Natural killer cell (primary cell): ENCODE measurements at regions not wholly inside any gene's neighbourhood (a gene's known extent, or its start where the extent isn't known, plus 50 kb on each side); places are given as distances from the start of the nearest gene placed in this dataset.

Experiments used
- ATAC-seq, 3 donors: fragments of 150-1000 bp in 2 of 3; fragments of 200-7000 bp in 1 of 3; cut with Tn5 transposase; 1 replicate in 1 of 3; 2 replicates in 2 of 3; pipeline ENCODE4 v1.10.0; 2021; ENCODE audit warnings: mild to moderate bottlenecking in 2 of 3, moderate library complexity in 2 of 3
- DNase-seq, 2 donors: peaks; one replicate each; pipeline versions ENCODE4 v3.0.0 to v3.0.0-alpha.2; 2013 to 2021; ENCODE audit warnings: mixed read lengths in 1 of 2
- H3K27ac ChIP-seq: one replicate; pipeline ENCODE4 v1.5.1; 2013; ENCODE audit warnings: mild to moderate bottlenecking, low read length
- H3K27me3 ChIP-seq: one replicate; pipeline ENCODE4 v1.6.1; 2013; ENCODE audit warnings: low read length; ENCODE audit not compliant: control insufficient read depth, insufficient read depth
- H3K36me3 ChIP-seq: one replicate; pipeline ENCODE4 v1.6.1; 2013; ENCODE audit warnings: low read length; ENCODE audit not compliant: control insufficient read depth, insufficient read depth
- H3K4me1 ChIP-seq: one replicate; pipeline ENCODE4 v1.6.1; 2013; ENCODE audit warnings: low read length; ENCODE audit not compliant: control insufficient read depth, insufficient read depth
- H3K4me3 ChIP-seq: one replicate; pipeline ENCODE4 v1.5.1; 2013; ENCODE audit warnings: low read length
- H3K9me3 ChIP-seq: one replicate; pipeline ENCODE4 v1.6.1; 2013; ENCODE audit warnings: low read length; ENCODE audit not compliant: control insufficient read depth, insufficient read depth
- H3K27ac Mint-ChIP-seq, 2 donors: one replicate each; pipeline ENCODE4 v1.8.0; 2022; ENCODE audit warnings: mild to moderate bottlenecking in 2 of 2, mixed read lengths in 2 of 2, moderate library complexity in 1 of 2
- H3K27me3 Mint-ChIP-seq, 2 donors: one replicate each; pipeline ENCODE4 v1.8.0; 2022; ENCODE audit warnings: low read depth in 2 of 2, mixed read lengths in 2 of 2
- H3K36me3 Mint-ChIP-seq: one replicate; pipeline ENCODE4 v1.8.0; 2022; ENCODE audit warnings: mixed read lengths
- H3K4me1 Mint-ChIP-seq, 2 donors: one replicate each; pipeline ENCODE4 v1.8.0; 2022; ENCODE audit warnings: mixed read lengths in 2 of 2
- H3K4me3 Mint-ChIP-seq: one replicate; pipeline ENCODE4 v1.8.0; 2022; ENCODE audit warnings: mild to moderate bottlenecking, moderate library complexity, mixed read lengths
- H3K9me3 Mint-ChIP-seq, 2 donors: one replicate each; pipeline ENCODE4 v1.8.0; 2022; ENCODE audit warnings: mixed read lengths in 2 of 2
- WGBS: methylation state at CpG from one replicate; pipeline ENCODE4 v1.1.7; 2013; ENCODE audit warnings: missing lambda C conversion rate; ENCODE audit not compliant: insufficient coverage; 5-methylcytosine and 5-hydroxymethylcytosine counted together
- intact Hi-C: fragments of 100-400 bp; cut with micrococcal nuclease; formaldehyde crosslinking; loops from one replicate; pipeline ENCODE4 v1.14.2; 2022
- TF ChIP-seq, protein P1 (sequence below): fragments of 200-600 bp; IDR thresholded peaks from one replicate; pipeline ENCODE4 v1.8.0; 2022; ENCODE audit warnings: antibody characterized with exemption

DNA sequence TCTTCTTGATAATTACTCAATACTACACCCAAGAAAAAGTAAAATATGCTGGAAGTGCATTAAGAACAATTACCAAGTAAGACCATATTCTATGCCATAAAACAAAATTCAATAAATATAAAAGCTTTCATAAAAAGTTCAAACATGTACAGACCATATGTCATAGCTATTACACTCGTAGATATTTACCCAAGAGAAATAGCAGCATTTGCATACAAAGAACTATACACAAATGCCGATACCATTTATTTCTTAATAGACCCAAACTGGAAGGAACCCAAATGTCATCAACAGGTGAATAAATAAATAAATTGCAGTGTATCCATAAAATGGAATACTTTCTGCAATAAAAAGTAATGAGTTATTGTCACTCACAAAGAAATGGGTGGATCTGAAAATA, 78.3 kb upstream of the SLC16A7 start:
- Histone ChIP-seq H3K9me3 (no peaks in the 10 kb centered on the region), H3K27me3 (no peaks in the 10 kb centered on the region), H3K4me1 (no peaks in the 10 kb centered on the region), H3K36me3 (no peaks in the 10 kb centered on the region), H3K27ac (no peak overlapping the region), H3K4me3 (no peak overlapping the region)
- no peak for DNase-seq
- Mint-ChIP-seq H3K36me3 (no peaks in the 10 kb centered on the region), H3K4me1 (no peaks in the 10 kb centered on the region), H3K27ac (no peak overlapping the region), H3K4me3 (no peak overlapping the region), H3K27me3 (peaks cover 0 to 2% of the 10 kb centered on the region in 2 donors), H3K9me3 (no peaks in the 10 kb centered on the region)
- intact Hi-C loops = no loop called here
- WGBS = 88% methylated on average over 1 of the region's 2 CpGs
- no peak for ATAC-seq
- TF ChIP-seq, protein P1, sequence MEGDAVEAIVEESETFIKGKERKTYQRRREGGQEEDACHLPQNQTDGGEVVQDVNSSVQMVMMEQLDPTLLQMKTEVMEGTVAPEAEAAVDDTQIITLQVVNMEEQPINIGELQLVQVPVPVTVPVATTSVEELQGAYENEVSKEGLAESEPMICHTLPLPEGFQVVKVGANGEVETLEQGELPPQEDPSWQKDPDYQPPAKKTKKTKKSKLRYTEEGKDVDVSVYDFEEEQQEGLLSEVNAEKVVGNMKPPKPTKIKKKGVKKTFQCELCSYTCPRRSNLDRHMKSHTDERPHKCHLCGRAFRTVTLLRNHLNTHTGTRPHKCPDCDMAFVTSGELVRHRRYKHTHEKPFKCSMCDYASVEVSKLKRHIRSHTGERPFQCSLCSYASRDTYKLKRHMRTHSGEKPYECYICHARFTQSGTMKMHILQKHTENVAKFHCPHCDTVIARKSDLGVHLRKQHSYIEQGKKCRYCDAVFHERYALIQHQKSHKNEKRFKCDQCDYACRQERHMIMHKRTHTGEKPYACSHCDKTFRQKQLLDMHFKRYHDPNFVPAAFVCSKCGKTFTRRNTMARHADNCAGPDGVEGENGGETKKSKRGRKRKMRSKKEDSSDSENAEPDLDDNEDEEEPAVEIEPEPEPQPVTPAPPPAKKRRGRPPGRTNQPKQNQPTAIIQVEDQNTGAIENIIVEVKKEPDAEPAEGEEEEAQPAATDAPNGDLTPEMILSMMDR = no peak

DNA sequence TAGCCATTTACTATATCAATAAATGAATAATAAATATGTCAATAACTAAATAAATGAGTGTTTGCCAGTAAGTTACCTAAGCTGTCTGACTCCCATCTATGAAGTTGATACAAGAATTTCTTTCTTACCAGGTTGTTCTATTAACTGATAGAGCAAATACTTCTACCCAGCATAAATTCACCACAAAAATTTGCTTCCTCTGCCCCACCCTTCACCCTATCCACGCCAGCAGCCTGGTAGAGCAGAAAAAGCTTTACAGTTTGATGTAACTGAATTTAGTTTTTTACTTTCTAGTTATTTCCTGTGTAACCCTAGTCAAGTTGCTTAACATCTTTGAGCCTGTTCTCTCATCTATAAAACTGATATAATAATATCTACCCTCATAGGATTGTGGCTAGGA, 94.9 kb upstream of the SLC16A7 start:
- no CpG with 5 or more reads among the region's 1 CpG for WGBS
- DNase-seq = no peak
- H3K27ac ChIP-seq = no peak overlapping the region
- no peaks in the 10 kb centered on the region for H3K36me3 Mint-ChIP-seq
- no peaks in the 10 kb centered on the region for H3K36me3 ChIP-seq
- peaks cover 0 to 3% of the 10 kb centered on the region in 2 donors for H3K27me3 Mint-ChIP-seq
- ATAC-seq = no peak
- H3K27ac Mint-ChIP-seq = no peak overlapping the region
- no peaks in the 10 kb centered on the region for H3K4me1 ChIP-seq
- no peaks in the 10 kb centered on the region for H3K9me3 ChIP-seq
- intact Hi-C loops = no loop called here
- no peak overlapping the region for H3K4me3 ChIP-seq
- TF ChIP-seq, protein P1 = no peak
- H3K9me3 Mint-ChIP-seq = peaks cover 0 to 7% of the 10 kb centered on the region in 2 donors
- no peaks in the 10 kb centered on the region for H3K27me3 ChIP-seq
- H3K4me3 Mint-ChIP-seq = no peak overlapping the region
- H3K4me1 Mint-ChIP-seq = no peaks in the 10 kb centered on the region

DNA sequence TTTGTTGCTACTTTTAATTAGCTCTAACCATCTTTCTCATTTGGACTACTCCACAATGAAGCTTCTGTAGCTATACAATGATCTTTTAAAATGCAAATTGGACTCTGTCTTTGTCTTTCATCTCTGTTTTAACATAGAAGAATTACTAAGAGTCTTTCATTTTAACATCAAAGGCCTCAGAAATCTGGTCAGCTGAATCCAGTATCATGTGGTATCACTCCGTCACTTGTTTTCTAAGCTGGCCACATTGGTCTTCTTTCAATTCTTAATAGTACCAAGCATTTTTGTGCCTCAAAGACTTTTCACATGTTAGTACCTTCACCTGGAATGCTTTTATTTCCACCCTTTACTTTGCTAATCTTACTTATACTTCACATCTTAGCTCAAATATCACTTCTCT, 95.5 kb upstream of the SLC16A7 start:
- ATAC-seq (no peak), DNase-seq (no peak)
- 72% methylated on average over 1 of the region's 1 CpG for WGBS
- H3K27me3 ChIP-seq = no peaks in the 10 kb centered on the region
- H3K9me3 ChIP-seq = no peaks in the 10 kb centered on the region
- Mint-ChIP-seq H3K36me3 (no peaks in the 10 kb centered on the region), H3K4me3 (no peak overlapping the region), H3K9me3 (peaks cover 0 to 7% of the 10 kb centered on the region in 2 donors), H3K27ac (no peak overlapping the region), H3K27me3 (peaks cover 0 to 3% of the 10 kb centered on the region in 2 donors), H3K4me1 (no peaks in the 10 kb centered on the region)
- no peak overlapping the region for H3K27ac ChIP-seq
- TF ChIP-seq, protein P1 = no peak
- H3K4me3 ChIP-seq = no peak overlapping the region
- no peaks in the 10 kb centered on the region for H3K4me1 ChIP-seq
- intact Hi-C loops = no loop called here
- H3K36me3 ChIP-seq = no peaks in the 10 kb centered on the region

DNA sequence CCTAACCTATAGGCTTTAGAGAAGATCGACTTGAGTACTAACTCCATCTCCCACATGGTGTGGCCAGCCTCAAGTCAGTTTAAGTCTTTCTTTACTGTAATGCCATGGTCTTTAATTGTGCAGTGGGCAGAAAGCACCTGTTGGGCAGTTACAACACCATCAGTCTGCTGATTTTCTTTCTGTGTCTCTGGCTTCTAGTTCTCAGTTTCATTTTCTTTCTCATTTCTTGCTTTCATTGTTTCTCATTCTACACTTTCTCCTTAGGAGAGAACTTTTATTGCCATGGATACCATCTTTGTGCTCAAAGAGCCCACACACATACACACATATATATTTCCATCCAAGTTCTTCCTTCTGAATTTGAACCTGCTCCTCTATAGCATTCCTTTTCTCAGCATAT, 96.1 kb upstream of the SLC16A7 start:
- Histone ChIP-seq H3K4me3 (no peak overlapping the region), H3K9me3 (no peaks in the 10 kb centered on the region), H3K27ac (no peak overlapping the region), H3K4me1 (no peaks in the 10 kb centered on the region), H3K36me3 (no peaks in the 10 kb centered on the region), H3K27me3 (no peaks in the 10 kb centered on the region)
- intact Hi-C loops = no loop called here
- Mint-ChIP-seq H3K4me1 (no peaks in the 10 kb centered on the region), H3K36me3 (no peaks in the 10 kb centered on the region), H3K27ac (no peak overlapping the region), H3K4me3 (no peak overlapping the region), H3K9me3 (peaks cover 0 to 7% of the 10 kb centered on the region in 2 donors), H3K27me3 (peaks cover 0 to 3% of the 10 kb centered on the region in 2 donors)
- 75% methylated on average over 1 of the region's 1 CpG for WGBS
- DNase-seq (no peak), ATAC-seq (no peak)
- TF ChIP-seq, protein P1 = no peak
